Heart left ventricle (tissue), 13 donors: ENCODE measurements at regions not wholly inside any gene's neighbourhood (a gene's known extent, or its start where the extent isn't known, plus 50 kb on each side); places are given as distances from the start of the nearest gene placed in this dataset.
A peak's percentile ranks its signal among the peaks of the same experiment; 100 is the strongest.

ENCODE experiments used
- POLR2A ChIP-seq, 2 donors: fragments of 450-650 bp; IDR thresholded peaks; one replicate each; pipeline ENCODE4 v1.6.1; 2017; ENCODE audit warnings: antibody characterized with exemption in 2 of 2, mild to moderate bottlenecking in 2 of 2, moderate library complexity in 2 of 2
- TF ChIP-seq, protein P1 (sequence below), 12 donors: fragments of 200-600 bp; sonication (generic) in 4 of 12; IDR thresholded peaks; one replicate each; pipeline versions ENCODE4 v1.5.0 to v1.8.0; 2018 to 2022; ENCODE audit warnings: antibody characterized with exemption in 12 of 12, mild to moderate bottlenecking in 5 of 12
- donor health status: ischemic (EF 13 %, LVEDD 7.1; RV severe dilation, severe dysfunction).
- donor health status: DM: no; HTN: yes; CAD: no.
- donor health status: DM: no; HTN: no; CAD: no.
- donor health status: ischemic (EF 25% LVEDD 6.9; RV normal size, moderate dysfunction).
- donor health status: ischemic (EF 25% LVEDD 5.7; RV mildly dilated, moderate dysfunction).
- donor health status: ischemic (EF 35%, LVEDD 5.7; RV mildly dilated, moderate dysfunction).
- donor health status: nonischemic (EF 11% LVEDD 7.7; RV severe dilation, severe dysfunction).
- donor health status: DM: yes; HTN: yes; CAD: no.
- donor health status: PGD.
- donor health status: ischemic (EF 29% LVEDD 5.4; RV normal size, mild dysfunction).
- donor health status: nonischemic (EF 23%, LVEDD 6.1; RV moderate dilation, normal function).

DNA sequence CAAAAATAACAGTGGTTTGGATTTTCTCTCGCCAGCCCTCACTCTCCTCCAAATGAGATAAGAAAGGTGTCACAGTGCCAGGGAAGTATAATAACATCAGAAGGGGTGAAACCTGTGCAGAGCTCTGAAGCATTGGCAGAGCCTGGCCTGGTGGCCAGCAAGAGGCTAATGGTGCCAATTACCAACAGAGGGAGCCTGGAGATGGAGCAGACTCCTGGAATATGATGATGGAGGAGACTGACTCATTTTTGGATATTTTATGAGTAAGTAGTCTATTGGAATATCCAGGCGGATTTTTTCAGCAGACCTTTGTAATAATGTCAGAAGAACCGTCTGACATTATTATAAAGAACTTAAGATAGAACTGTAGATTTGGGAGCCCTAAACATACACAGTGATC, 442.6 kb upstream of the MARCKS start:
- TF ChIP-seq, protein P1, sequence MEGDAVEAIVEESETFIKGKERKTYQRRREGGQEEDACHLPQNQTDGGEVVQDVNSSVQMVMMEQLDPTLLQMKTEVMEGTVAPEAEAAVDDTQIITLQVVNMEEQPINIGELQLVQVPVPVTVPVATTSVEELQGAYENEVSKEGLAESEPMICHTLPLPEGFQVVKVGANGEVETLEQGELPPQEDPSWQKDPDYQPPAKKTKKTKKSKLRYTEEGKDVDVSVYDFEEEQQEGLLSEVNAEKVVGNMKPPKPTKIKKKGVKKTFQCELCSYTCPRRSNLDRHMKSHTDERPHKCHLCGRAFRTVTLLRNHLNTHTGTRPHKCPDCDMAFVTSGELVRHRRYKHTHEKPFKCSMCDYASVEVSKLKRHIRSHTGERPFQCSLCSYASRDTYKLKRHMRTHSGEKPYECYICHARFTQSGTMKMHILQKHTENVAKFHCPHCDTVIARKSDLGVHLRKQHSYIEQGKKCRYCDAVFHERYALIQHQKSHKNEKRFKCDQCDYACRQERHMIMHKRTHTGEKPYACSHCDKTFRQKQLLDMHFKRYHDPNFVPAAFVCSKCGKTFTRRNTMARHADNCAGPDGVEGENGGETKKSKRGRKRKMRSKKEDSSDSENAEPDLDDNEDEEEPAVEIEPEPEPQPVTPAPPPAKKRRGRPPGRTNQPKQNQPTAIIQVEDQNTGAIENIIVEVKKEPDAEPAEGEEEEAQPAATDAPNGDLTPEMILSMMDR (IDR thresholded peaks at IDR 0.05), result peak; percentile 21 to 69 (median 53)
- no peak for TF ChIP-seq POLR2A (IDR thresholded peaks at IDR 0.05)
